Natural killer cell (primary cell): ENCODE measurements at regions not wholly inside any gene's neighbourhood (a gene's known extent, or its start where the extent isn't known, plus 50 kb on each side); places are given as distances from the start of the nearest gene placed in this dataset.

Source experiments
- ATAC-seq, 3 donors: fragments of 150-1000 bp in 2 of 3; fragments of 200-7000 bp in 1 of 3; cut with Tn5 transposase; 1 replicate in 1 of 3; 2 replicates in 2 of 3; pipeline ENCODE4 v1.10.0; 2021; ENCODE audit warnings: mild to moderate bottlenecking in 2 of 3, moderate library complexity in 2 of 3
- DNase-seq, 2 donors: peaks; one replicate each; pipeline versions ENCODE4 v3.0.0 to v3.0.0-alpha.2; 2013 to 2021; ENCODE audit warnings: mixed read lengths in 1 of 2
- H3K27ac ChIP-seq: one replicate; pipeline ENCODE4 v1.5.1; 2013; ENCODE audit warnings: mild to moderate bottlenecking, low read length
- H3K27me3 ChIP-seq: one replicate; pipeline ENCODE4 v1.6.1; 2013; ENCODE audit warnings: low read length; ENCODE audit not compliant: control insufficient read depth, insufficient read depth
- H3K36me3 ChIP-seq: one replicate; pipeline ENCODE4 v1.6.1; 2013; ENCODE audit warnings: low read length; ENCODE audit not compliant: control insufficient read depth, insufficient read depth
- H3K4me1 ChIP-seq: one replicate; pipeline ENCODE4 v1.6.1; 2013; ENCODE audit warnings: low read length; ENCODE audit not compliant: control insufficient read depth, insufficient read depth
- H3K4me3 ChIP-seq: one replicate; pipeline ENCODE4 v1.5.1; 2013; ENCODE audit warnings: low read length
- H3K9me3 ChIP-seq: one replicate; pipeline ENCODE4 v1.6.1; 2013; ENCODE audit warnings: low read length; ENCODE audit not compliant: control insufficient read depth, insufficient read depth
- H3K27ac Mint-ChIP-seq, 2 donors: one replicate each; pipeline ENCODE4 v1.8.0; 2022; ENCODE audit warnings: mild to moderate bottlenecking in 2 of 2, mixed read lengths in 2 of 2, moderate library complexity in 1 of 2
- H3K27me3 Mint-ChIP-seq, 2 donors: one replicate each; pipeline ENCODE4 v1.8.0; 2022; ENCODE audit warnings: low read depth in 2 of 2, mixed read lengths in 2 of 2
- H3K36me3 Mint-ChIP-seq: one replicate; pipeline ENCODE4 v1.8.0; 2022; ENCODE audit warnings: mixed read lengths
- H3K4me1 Mint-ChIP-seq, 2 donors: one replicate each; pipeline ENCODE4 v1.8.0; 2022; ENCODE audit warnings: mixed read lengths in 2 of 2
- H3K4me3 Mint-ChIP-seq: one replicate; pipeline ENCODE4 v1.8.0; 2022; ENCODE audit warnings: mild to moderate bottlenecking, moderate library complexity, mixed read lengths
- H3K9me3 Mint-ChIP-seq, 2 donors: one replicate each; pipeline ENCODE4 v1.8.0; 2022; ENCODE audit warnings: mixed read lengths in 2 of 2
- WGBS: methylation state at CpG from one replicate; pipeline ENCODE4 v1.1.7; 2013; ENCODE audit warnings: missing lambda C conversion rate; ENCODE audit not compliant: insufficient coverage; 5-methylcytosine and 5-hydroxymethylcytosine counted together
- intact Hi-C: fragments of 100-400 bp; cut with micrococcal nuclease; formaldehyde crosslinking; loops from one replicate; pipeline ENCODE4 v1.14.2; 2022
- TF ChIP-seq, protein P1 (sequence below): fragments of 200-600 bp; IDR thresholded peaks from one replicate; pipeline ENCODE4 v1.8.0; 2022; ENCODE audit warnings: antibody characterized with exemption

DNA sequence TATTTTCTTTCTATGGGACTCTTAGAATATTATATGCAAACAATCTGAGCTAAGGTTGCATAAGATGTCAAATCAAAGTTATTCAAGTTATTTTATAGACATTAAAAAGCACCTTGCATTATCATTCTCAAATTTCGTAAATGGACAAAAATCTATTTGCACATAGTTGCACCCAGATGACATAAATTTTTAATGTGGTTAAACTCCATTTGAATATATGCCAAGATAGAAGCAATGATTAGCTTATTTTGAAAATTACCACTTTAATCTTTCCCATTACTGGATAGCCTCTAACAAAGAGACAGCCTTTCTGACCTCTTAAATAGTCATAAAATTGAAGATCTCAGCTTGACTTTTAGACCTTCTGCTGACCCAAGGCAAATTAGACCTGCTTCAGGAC lies 386.8 kb downstream of the RAPGEF2 start:
- H3K36me3 ChIP-seq = no peaks in the 10 kb centered on the region
- ATAC-seq (no peak), DNase-seq (no peak)
- no peaks in the 10 kb centered on the region for H3K9me3 ChIP-seq
- Mint-ChIP-seq H3K27ac (no peak overlapping the region), H3K9me3 (peaks cover 0 to 2% of the 10 kb centered on the region in 2 donors), H3K36me3 (no peaks in the 10 kb centered on the region), H3K27me3 (peaks cover 0 to 10% of the 10 kb centered on the region in 2 donors), H3K4me3 (no peak overlapping the region), H3K4me1 (no peaks in the 10 kb centered on the region)
- intact Hi-C loops = no loop called here
- H3K4me3 ChIP-seq = no peak overlapping the region
- H3K4me1 ChIP-seq = no peaks in the 10 kb centered on the region
- TF ChIP-seq, protein P1, sequence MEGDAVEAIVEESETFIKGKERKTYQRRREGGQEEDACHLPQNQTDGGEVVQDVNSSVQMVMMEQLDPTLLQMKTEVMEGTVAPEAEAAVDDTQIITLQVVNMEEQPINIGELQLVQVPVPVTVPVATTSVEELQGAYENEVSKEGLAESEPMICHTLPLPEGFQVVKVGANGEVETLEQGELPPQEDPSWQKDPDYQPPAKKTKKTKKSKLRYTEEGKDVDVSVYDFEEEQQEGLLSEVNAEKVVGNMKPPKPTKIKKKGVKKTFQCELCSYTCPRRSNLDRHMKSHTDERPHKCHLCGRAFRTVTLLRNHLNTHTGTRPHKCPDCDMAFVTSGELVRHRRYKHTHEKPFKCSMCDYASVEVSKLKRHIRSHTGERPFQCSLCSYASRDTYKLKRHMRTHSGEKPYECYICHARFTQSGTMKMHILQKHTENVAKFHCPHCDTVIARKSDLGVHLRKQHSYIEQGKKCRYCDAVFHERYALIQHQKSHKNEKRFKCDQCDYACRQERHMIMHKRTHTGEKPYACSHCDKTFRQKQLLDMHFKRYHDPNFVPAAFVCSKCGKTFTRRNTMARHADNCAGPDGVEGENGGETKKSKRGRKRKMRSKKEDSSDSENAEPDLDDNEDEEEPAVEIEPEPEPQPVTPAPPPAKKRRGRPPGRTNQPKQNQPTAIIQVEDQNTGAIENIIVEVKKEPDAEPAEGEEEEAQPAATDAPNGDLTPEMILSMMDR = no peak
- H3K27me3 ChIP-seq = no peaks in the 10 kb centered on the region
- H3K27ac ChIP-seq = no peak overlapping the region
- no CpG with 5 or more reads among the region's 1 CpG for WGBS

DNA sequence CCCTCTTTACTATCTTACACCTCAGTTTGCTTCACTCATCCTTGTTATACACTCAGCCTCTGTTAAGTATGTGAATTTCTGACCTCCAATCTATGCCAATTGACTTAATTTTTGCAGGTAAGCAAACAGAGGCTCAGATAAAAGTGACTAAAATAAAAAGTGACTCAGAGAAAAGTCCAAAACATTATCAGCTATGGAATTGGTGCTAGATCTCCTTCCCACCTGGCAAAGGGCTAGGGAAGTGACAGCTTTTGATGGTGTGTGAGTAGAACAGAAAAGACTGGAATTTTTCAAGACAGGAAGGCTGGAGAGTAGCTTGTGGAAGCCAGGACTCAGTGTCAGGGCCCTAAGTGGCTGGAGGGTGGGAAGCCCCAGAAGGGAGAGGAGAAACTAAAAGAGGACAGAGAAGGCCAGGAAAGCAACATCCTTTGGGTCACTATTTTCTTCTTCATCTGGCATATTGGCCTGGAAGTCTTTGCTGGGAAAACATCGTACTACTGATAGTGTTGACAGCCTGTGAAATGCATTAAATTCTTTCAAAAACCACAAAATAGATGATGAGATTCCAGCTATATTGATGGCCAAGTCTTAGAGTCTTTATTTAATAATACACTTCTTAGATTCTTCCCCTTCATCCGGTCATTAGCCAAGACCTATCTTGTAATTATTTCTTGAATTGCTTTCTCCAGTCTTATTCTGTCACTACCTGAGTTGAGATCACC lies 392.8 kb downstream of the RAPGEF2 start:
- WGBS = 87% methylated on average over 2 of the region's 2 CpGs

DNA sequence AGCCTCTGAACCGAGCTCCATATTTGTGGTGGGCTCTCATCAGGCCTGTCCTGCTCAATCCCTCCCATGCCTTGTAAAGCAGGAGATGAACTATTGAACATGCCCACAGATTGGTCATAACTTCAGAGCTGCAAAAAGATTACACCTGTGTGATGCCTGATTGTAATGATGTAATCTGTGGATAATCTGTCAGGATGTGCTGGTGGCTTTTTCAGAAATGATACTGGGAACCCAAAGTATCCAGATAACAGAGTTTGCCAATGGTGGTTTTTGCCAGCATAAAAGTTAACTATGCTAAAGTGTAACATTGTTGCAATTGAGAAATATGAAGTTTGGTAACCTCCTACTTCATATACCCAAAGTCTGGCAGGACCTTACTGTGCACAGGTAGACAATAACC lies 393.4 kb downstream of the RAPGEF2 start:
- intact Hi-C loops = no loop called here
- Histone ChIP-seq H3K36me3 (no peaks in the 10 kb centered on the region), H3K27ac (no peak overlapping the region), H3K4me1 (no peaks in the 10 kb centered on the region), H3K27me3 (no peaks in the 10 kb centered on the region), H3K9me3 (no peaks in the 10 kb centered on the region), H3K4me3 (no peak overlapping the region)
- TF ChIP-seq, protein P1 = no peak
- ATAC-seq (no peak), DNase-seq (no peak)
- Mint-ChIP-seq H3K36me3 (no peaks in the 10 kb centered on the region), H3K27ac (no peak overlapping the region), H3K27me3 (peaks cover 0 to 2% of the 10 kb centered on the region in 2 donors), H3K4me3 (no peak overlapping the region), H3K9me3 (peaks cover 0 to 4% of the 10 kb centered on the region in 2 donors), H3K4me1 (no peaks in the 10 kb centered on the region)
- WGBS = 80% methylated on average over 1 of the region's 1 CpG

More for the DNA sequence above, 392.8 kb downstream of the RAPGEF2 start:
- Histone ChIP-seq H3K27ac (no peak overlapping the region), H3K4me3 (no peak overlapping the region), H3K36me3 (no peaks in the 10 kb centered on the region), H3K27me3 (no peaks in the 10 kb centered on the region), H3K9me3 (no peaks in the 10 kb centered on the region), H3K4me1 (no peaks in the 10 kb centered on the region)
- Mint-ChIP-seq H3K4me3 (no peak overlapping the region), H3K27ac (no peak overlapping the region), H3K36me3 (no peaks in the 10 kb centered on the region), H3K4me1 (no peaks in the 10 kb centered on the region), H3K9me3 (peaks cover 0 to 4% of the 10 kb centered on the region in 2 donors), H3K27me3 (peaks cover 0 to 2% of the 10 kb centered on the region in 2 donors)
- DNase-seq (no peak), ATAC-seq (no peak)
- intact Hi-C loops = no loop called here
- TF ChIP-seq, protein P1 = no peak

DNA sequence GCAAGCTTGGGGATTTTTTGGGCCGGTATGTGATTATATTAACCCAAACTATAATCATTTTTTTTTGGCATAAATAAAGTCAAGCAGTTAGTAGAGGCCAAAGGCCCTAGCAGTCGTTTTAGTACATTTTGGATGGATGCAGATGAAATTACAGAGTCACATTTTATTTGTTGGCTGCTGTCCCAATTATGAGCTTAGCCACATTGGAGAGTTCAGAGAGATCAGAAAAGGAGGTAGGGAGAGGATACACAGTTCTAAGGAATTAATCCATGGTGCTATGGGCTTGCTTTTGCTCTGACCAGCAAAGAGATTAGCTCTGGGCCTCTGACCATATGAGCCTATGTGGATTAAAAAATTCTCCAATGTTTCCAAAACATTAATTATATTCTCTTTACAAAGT lies 395.1 kb downstream of the RAPGEF2 start:
- Mint-ChIP-seq H3K4me1 (no peaks in the 10 kb centered on the region), H3K27ac (no peak overlapping the region), H3K9me3 (peaks cover 0 to 4% of the 10 kb centered on the region in 2 donors), H3K27me3 (peaks cover 0 to 3% of the 10 kb centered on the region in 2 donors), H3K4me3 (no peak overlapping the region), H3K36me3 (no peaks in the 10 kb centered on the region)
- 55% methylated on average over 1 of the region's 2 CpGs for WGBS
- ATAC-seq (no peak), DNase-seq (no peak)
- intact Hi-C loops = no loop called here
- H3K36me3 ChIP-seq = no peaks in the 10 kb centered on the region
- H3K4me3 ChIP-seq = no peak overlapping the region
- H3K27me3 ChIP-seq = no peaks in the 10 kb centered on the region
- TF ChIP-seq, protein P1 = no peak
- H3K27ac ChIP-seq = no peak overlapping the region
- no peaks in the 10 kb centered on the region for H3K4me1 ChIP-seq
- no peaks in the 10 kb centered on the region for H3K9me3 ChIP-seq
